ENCODE measurements at regions not wholly inside any gene's neighbourhood (a gene's known extent, or its start where the extent isn't known, plus 50 kb on each side); places are given as distances from the start of the nearest gene placed in this dataset.

DNA sequence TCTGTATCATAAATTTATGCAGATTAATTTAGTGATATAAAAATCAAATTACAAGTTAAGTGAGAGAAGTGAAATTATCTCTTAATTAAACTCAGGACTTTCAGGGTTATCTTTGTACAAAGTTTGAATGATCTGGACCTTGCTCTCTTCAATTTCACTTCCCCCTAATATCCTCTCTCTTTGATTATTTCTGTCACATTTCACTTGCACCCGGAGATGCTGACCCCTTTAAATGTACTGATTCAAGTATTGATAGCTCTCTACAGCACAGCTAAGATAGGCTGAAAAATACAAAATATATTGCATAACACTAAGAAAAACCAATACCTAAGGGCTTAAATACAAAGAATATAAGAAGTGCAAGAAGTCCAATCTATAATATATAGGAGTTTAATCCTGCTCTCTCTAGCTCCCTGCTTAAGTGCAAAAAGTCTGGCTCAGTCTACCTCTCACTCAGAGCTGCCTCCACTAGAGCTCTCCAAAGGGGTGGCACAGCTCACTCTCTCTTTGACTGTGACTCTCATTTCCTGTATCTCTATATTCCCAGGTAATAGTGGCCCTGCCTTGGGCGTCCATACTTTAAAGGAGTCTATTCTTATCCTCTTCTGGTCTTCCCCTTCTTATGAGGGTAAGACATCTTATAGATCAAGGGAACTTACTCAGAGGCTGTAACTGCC, 588.4 kb downstream of the RFPL4B start:
- TF ChIP-seq, protein P1, sequence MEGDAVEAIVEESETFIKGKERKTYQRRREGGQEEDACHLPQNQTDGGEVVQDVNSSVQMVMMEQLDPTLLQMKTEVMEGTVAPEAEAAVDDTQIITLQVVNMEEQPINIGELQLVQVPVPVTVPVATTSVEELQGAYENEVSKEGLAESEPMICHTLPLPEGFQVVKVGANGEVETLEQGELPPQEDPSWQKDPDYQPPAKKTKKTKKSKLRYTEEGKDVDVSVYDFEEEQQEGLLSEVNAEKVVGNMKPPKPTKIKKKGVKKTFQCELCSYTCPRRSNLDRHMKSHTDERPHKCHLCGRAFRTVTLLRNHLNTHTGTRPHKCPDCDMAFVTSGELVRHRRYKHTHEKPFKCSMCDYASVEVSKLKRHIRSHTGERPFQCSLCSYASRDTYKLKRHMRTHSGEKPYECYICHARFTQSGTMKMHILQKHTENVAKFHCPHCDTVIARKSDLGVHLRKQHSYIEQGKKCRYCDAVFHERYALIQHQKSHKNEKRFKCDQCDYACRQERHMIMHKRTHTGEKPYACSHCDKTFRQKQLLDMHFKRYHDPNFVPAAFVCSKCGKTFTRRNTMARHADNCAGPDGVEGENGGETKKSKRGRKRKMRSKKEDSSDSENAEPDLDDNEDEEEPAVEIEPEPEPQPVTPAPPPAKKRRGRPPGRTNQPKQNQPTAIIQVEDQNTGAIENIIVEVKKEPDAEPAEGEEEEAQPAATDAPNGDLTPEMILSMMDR (IDR thresholded peaks at IDR 0.05 in 2 of 3, conservative IDR thresholded peaks at IDR 0.05 in 1 of 3; ENCODE audit: borderline replicate concordance in 1 of 3, insufficient read depth in 1 of 3, low read depth in 2 of 3, low read length in 2 of 3), result no peak
- TF ChIP-seq TCF7L2 (IDR thresholded peaks at IDR 0.05; ENCODE audit: borderline replicate concordance, extremely low read depth, insufficient read depth, insufficient read length) (no peak), YY1 (IDR thresholded peaks at IDR 0.05; ENCODE audit: extremely low read depth, insufficient replicate concordance, low read depth, low read length) (no peak), EZH2phosphoT487 (IDR thresholded peaks at IDR 0.05; ENCODE audit: borderline replicate concordance) (no peak), POLR2A (IDR thresholded peaks at IDR 0.05; ENCODE audit: borderline replicate concordance, extremely low read depth, insufficient read depth, insufficient read length) (no peak), ZBTB33 (IDR thresholded peaks at IDR 0.05; ENCODE audit: extremely low read depth, insufficient replicate concordance, low read length) (no peak), MAX (IDR thresholded peaks at IDR 0.05) (no peak), SIN3A (IDR thresholded peaks at IDR 0.05; ENCODE audit: low read depth) (no peak), EZH2 (IDR thresholded peaks at IDR 0.05) (no peak), ZNF274 (IDR thresholded peaks at IDR 0.05; ENCODE audit: low read depth, low read length) (no peak), ATF3 (IDR thresholded peaks at IDR 0.05) (no peak)
